Colon (tissue), 2 donors: ENCODE measurements at regions not wholly inside any gene's neighbourhood (a gene's known extent, or its start where the extent isn't known, plus 50 kb on each side); places are given as distances from the start of the nearest gene placed in this dataset.
"Not testable (repeated sequence)": the region's sequence is repeated elsewhere in the genome, so short reads cannot be mapped to it uniquely, and the experiment has no call there.

Experiments used
- FAIRE-seq: peaks from 2 replicates; lab custom pipeline; 2012; peaks lifted over from hg19 to GRCh38; lab: Jason Lieb, UNC
- donor health status: control.
- donor health status: control.

DNA sequence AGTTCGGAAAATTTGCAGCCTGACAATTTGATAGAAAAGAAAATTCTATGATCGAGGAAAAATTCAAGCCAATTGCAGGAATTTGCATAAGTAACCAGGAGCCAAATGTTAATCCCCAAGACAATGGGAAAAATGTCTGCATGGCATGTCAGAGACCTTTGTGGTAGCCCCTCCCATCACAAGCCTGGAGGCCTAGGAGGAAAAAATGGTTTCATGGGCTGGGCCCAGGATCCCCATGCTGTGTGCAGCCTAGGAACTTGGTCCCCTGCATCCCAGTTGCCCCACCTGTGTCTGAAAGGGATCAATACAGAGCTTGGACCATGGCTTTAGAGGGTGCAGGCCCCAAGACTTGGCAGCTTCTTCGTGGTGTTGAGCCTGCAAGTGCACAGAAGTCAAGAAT, 1847.9 kb upstream of the ACO1 start:
- no peak for FAIRE-seq

DNA sequence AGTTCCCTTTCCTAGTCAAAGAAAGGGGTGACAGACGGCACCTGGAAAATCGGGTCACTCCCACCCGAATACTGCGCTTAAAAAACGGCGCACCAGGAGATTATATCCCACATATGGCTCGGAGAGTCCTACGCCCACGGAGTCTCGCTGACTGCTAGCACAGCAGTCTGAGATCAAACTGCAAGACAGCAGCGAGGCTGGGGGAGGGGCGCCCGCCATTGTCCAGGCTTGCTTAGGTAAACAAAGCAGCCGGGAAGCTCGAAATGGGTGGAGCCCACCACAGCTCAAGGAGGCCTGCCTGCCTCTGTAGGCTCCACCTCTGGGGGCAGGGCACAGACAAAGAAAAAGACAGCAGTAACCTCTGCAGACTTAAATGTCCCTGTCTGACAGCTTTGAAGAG, 1844.7 kb upstream of the ACO1 start:
- FAIRE-seq: not testable (repeated sequence)

GRCh38 chr9:30574355-30575151, 1809.9 kb upstream of the ACO1 start:
- FAIRE-seq: no peak

DNA sequence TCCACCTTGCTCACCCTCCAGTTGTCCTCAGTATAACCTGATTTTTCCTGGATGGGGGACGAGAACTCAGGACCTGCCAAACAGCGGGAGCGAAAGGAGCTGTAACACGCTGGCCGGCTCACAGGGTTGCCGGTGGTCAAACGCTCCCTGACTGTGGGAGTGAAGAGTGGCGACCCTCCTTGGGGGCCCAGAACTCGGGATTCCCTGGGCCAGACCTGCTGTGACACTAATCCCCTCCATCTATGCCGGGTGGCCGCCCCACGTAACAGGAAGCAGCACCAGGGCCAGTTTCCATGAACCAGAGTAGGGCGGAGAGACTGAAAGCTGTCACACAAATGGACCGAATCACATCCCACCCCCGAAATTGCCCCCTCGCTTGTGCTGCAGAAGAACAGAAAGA, 1809.2 kb upstream of the ACO1 start:
- no peak for FAIRE-seq

- FAIRE-seq: no peak
Measured at GRCh38 chr9:30575691-30576090, 1808.8 kb upstream of the ACO1 start.

- no peak for FAIRE-seq
Measured at GRCh38 chr9:30579810-30580209, 1804.6 kb upstream of the ACO1 start.

GRCh38 chr9:30582240-30582639, 1802.2 kb upstream of the ACO1 start:
- no peak for FAIRE-seq

GRCh38 chr9:30584559-30584958, 1799.9 kb upstream of the ACO1 start:
- no peak for FAIRE-seq

GRCh38 chr9:30591461-30591860, 1793.0 kb upstream of the ACO1 start:
- no peak for FAIRE-seq

GRCh38 chr9:30597608-30598007, 1786.8 kb upstream of the ACO1 start:
- FAIRE-seq: no peak

- no peak for FAIRE-seq
Measured at GRCh38 chr9:30605936-30606335, 1778.5 kb upstream of the ACO1 start.

- FAIRE-seq: no peak
Measured at GRCh38 chr9:30609713-30610112, 1774.7 kb upstream of the ACO1 start.

DNA sequence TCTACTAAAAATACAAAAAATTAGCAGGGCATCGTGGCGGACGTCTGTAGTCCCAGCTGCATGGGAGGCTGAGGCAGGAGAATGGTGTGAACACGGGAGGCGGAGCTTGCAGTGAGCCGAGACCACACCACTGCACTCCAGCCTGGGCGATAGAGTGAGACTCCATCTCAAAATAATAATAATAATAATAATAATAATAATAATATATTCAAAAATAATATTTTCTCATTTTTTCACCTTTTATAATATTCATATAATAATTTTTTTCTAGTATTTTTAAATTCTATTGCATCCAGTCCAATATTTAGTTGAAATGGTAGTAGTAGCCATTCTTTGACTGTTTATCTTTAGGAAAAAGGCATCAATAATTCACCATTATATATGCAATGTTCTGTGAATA, 1767.7 kb upstream of the ACO1 start:
- not testable (repeated sequence) for FAIRE-seq

GRCh38 chr9:30622561-30622960, 1761.9 kb upstream of the ACO1 start:
- FAIRE-seq: no peak

DNA sequence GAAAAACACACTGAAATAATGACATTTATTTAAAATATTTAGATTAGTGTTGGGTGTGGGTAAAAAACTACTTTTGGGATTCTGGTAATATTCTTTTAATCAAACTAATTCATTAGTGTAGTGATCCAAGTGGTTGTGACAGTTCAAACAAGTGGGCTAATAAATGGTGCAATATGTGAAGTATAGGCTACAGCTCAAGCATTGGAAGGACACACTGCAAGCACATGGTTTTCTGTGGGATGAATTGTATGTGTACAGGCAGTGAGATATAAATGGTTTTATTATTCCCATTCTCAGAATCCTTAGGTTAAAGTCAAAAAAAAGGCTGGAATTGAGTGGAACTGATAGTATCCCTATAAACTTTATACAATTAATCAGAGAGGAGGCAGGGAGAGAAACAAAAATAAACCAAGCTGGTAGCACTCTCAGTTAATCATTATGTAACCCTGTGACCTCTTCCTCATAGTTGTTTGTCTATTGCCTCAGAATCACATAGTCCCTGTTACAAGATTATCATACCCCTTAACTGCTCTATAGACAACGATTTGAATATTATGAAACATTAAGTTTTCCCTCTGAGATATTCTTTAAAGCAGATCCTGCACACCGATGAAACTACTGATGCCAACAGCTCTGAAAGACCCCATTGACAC, 1755.4 kb upstream of the ACO1 start:
- no peak for FAIRE-seq

GRCh38 chr9:30630459-30630858, 1754.0 kb upstream of the ACO1 start:
- FAIRE-seq: no peak

- FAIRE-seq: not testable (repeated sequence)
Measured at GRCh38 chr9:30646639-30647038, 1737.8 kb upstream of the ACO1 start.

GRCh38 chr9:30661925-30662324, 1722.5 kb upstream of the ACO1 start:
- no peak for FAIRE-seq

- no peak for FAIRE-seq
Measured at GRCh38 chr9:30670805-30671562, 1713.5 kb upstream of the ACO1 start.

DNA sequence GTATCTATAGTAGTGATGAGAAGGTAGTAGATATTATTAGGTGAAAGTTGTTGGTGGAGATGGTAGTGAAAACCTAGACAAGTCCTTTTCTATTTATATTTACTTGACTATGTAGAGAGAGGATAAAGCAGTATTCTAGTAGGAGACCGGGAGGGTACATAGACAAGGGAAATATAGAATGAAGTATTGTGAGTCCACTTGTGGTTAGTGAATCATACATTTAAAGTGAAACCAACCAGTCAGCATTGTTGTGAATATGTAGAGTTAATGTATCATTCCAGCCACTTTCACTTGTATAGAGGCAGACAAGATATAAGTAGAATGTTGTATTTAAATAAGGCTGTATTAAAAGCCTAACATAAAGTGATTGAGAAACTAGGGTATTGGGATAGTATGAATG, 1711.3 kb upstream of the ACO1 start:
- FAIRE-seq: no peak

- no peak for FAIRE-seq
Measured at GRCh38 chr9:30676651-30677050, 1707.8 kb upstream of the ACO1 start.

DNA sequence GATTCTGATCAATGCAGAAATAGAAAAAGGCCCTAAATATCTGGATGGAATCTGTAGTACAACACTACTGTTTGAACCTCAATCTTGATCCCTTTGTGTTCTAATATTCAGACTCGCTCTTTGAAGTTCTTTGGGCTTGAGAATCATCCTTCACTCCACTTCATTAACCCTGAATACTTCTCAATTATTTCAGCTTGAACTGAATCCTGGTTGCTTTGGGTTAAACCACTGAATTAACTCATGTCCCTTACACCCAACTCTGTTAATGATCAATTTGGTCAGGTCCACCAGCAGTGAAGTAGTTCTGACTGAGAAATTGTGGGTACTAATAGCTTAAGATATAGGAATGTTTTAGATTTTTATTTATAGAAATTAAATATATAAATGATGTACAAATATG, 1707.2 kb upstream of the ACO1 start:
- no peak for FAIRE-seq

GRCh38 chr9:30688801-30689200, 1695.6 kb upstream of the ACO1 start:
- no peak for FAIRE-seq
